H1 (cell line): ENCODE measurements at regions not wholly inside any gene's neighbourhood (a gene's known extent, or its start where the extent isn't known, plus 50 kb on each side); places are given as distances from the start of the nearest gene placed in this dataset.

ENCODE experiments used
- CHD7 ChIP-seq: fragments of 300-600 bp; sonication (generic); IDR thresholded peaks from 2 replicates; pipeline ENCODE4 v1.7.1; 2012; ENCODE audit warnings: low read length, moderate library complexity, mild to moderate bottlenecking, inconsistent platforms; ENCODE audit not compliant: insufficient replicate concordance
- SRF ChIP-seq: IDR thresholded peaks from 2 replicates; pipeline ENCODE4 v1.6.1; 2011; ENCODE audit warnings: mild to moderate bottlenecking, low read depth, low read length, moderate library complexity

GRCh38 chr4:58272311-58272710 lies 1162.1 kb upstream of the IGFBP7 start (continued):
- TF ChIP-seq CHD7, result no peak
- TF ChIP-seq SRF, result no peak
